Activated CD8-positive, alpha-beta T cell treated with anti-CD3 and anti-CD28 coated beads for 36 hours (primary cell): ENCODE measurements at regions not wholly inside any gene's neighbourhood (a gene's known extent, or its start where the extent isn't known, plus 50 kb on each side); places are given as distances from the start of the nearest gene placed in this dataset.

ENCODE experiments used
- ATAC-seq: fragments of 200-7000 bp; cut with Tn5 transposase; one replicate; pipeline ENCODE4 v1.10.0; 2021; ENCODE audit warnings: mild to moderate bottlenecking, moderate library complexity
- CTCF ChIA-PET: fragments of 350-600 bp; sonication (Branson Sonifier 250); formaldehyde crosslinking; loops from one replicate; lab custom pipeline; 2021; ENCODE audit warnings: antibody characterized with exemption; lab: Charles Lee
- POLR2A ChIA-PET: fragments of 350-600 bp; sonication (Branson Sonifier 250); formaldehyde crosslinking; loops from one replicate; lab custom pipeline; 2021; ENCODE audit warnings: antibody characterized with exemption; lab: Charles Lee
- DNase-seq: peaks from one replicate; pipeline ENCODE4 v3.0.0-alpha.2; 2020
- H3K27ac Mint-ChIP-seq: one replicate; pipeline ENCODE4 v1.8.0; 2021; ENCODE audit warnings: mild to moderate bottlenecking, mixed read lengths
- H3K27me3 Mint-ChIP-seq: one replicate; pipeline ENCODE4 v1.8.0; 2021; ENCODE audit warnings: mixed read lengths
- H3K36me3 Mint-ChIP-seq: one replicate; pipeline ENCODE4 v1.8.0; 2021; ENCODE audit warnings: low read depth, mixed read lengths
- H3K4me1 Mint-ChIP-seq: one replicate; pipeline ENCODE4 v1.8.0; 2021; ENCODE audit warnings: low read depth, mixed read lengths
- H3K4me3 Mint-ChIP-seq: one replicate; pipeline ENCODE4 v1.8.0; 2021; ENCODE audit warnings: mild to moderate bottlenecking, moderate library complexity, mixed read lengths
- H3K9me3 Mint-ChIP-seq: one replicate; pipeline ENCODE4 v1.8.0; 2021; ENCODE audit warnings: mixed read lengths
- intact Hi-C: fragments of 100-400 bp; cut with micrococcal nuclease; formaldehyde crosslinking; loops from one replicate; pipeline ENCODE4 v1.10.0; 2022
- TF ChIP-seq, protein P1 (sequence below): fragments of 200-600 bp; IDR thresholded peaks from one replicate; pipeline ENCODE4 v1.8.0; 2022; ENCODE audit warnings: antibody characterized with exemption, mild to moderate bottlenecking

DNA sequence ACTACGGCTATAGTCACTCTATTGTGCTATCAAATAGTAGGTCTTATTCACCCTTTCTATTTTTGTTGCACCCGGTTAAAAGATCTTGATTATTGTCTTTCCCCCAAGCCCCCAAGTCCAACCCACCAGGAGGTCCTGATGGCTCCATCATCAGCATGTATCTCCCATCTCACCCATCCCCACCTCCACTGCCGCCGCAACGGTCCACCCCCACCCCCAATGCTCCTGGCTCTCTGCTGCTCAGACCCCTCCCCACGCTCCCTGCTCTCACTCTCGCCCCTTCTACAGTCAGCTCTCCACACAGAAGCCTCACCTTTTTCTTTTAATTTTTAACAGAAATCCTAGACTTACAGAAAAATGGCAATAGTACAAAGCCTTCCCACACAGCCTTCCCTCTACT lies 51.5 kb upstream of the SH3PXD2B start:
- no peak overlapping the region for H3K4me3 Mint-ChIP-seq
- H3K36me3 Mint-ChIP-seq, result no peaks in the 10 kb centered on the region
- ChIA-PET CTCF (no interaction called here), POLR2A (no interaction called here)
- no peak overlapping the region for H3K27ac Mint-ChIP-seq
- TF ChIP-seq, protein P1, sequence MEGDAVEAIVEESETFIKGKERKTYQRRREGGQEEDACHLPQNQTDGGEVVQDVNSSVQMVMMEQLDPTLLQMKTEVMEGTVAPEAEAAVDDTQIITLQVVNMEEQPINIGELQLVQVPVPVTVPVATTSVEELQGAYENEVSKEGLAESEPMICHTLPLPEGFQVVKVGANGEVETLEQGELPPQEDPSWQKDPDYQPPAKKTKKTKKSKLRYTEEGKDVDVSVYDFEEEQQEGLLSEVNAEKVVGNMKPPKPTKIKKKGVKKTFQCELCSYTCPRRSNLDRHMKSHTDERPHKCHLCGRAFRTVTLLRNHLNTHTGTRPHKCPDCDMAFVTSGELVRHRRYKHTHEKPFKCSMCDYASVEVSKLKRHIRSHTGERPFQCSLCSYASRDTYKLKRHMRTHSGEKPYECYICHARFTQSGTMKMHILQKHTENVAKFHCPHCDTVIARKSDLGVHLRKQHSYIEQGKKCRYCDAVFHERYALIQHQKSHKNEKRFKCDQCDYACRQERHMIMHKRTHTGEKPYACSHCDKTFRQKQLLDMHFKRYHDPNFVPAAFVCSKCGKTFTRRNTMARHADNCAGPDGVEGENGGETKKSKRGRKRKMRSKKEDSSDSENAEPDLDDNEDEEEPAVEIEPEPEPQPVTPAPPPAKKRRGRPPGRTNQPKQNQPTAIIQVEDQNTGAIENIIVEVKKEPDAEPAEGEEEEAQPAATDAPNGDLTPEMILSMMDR, result no peak
- intact Hi-C loops, result no loop called here
- no peaks in the 10 kb centered on the region for H3K4me1 Mint-ChIP-seq
- no peak for ATAC-seq
- H3K27me3 Mint-ChIP-seq, result peaks cover 12% of the 10 kb centered on the region
- H3K9me3 Mint-ChIP-seq, result no peaks in the 10 kb centered on the region
- no peak for DNase-seq

DNA sequence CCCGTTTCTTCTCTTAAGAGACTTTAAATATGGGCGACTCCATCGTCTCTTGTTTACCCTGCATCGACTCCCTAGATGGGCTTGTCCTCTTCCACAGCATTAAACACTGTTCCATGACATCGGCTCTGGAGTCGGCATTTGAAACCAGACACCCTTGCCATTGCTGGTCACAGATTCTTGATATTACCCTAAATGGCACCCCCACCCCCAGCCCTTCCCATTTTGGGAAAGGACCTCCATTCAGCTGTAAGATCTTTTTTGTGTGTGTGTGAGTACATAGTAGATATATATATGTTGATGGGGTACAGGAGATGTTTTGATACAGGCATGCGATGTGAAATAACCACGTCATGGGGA lies 51.1 kb upstream of the SH3PXD2B start:
- no peaks in the 10 kb centered on the region for H3K9me3 Mint-ChIP-seq
- POLR2A ChIA-PET, result no interaction called here
- ATAC-seq (no peak), DNase-seq (no peak)
- CTCF ChIA-PET, result no interaction called here
- intact Hi-C loops, result no loop called here
- no peak overlapping the region for H3K27ac Mint-ChIP-seq
- peaks cover 12% of the 10 kb centered on the region for H3K27me3 Mint-ChIP-seq
- H3K36me3 Mint-ChIP-seq, result no peaks in the 10 kb centered on the region
- no peaks in the 10 kb centered on the region for H3K4me1 Mint-ChIP-seq
- TF ChIP-seq, protein P1, result no peak
- no peak overlapping the region for H3K4me3 Mint-ChIP-seq

DNA sequence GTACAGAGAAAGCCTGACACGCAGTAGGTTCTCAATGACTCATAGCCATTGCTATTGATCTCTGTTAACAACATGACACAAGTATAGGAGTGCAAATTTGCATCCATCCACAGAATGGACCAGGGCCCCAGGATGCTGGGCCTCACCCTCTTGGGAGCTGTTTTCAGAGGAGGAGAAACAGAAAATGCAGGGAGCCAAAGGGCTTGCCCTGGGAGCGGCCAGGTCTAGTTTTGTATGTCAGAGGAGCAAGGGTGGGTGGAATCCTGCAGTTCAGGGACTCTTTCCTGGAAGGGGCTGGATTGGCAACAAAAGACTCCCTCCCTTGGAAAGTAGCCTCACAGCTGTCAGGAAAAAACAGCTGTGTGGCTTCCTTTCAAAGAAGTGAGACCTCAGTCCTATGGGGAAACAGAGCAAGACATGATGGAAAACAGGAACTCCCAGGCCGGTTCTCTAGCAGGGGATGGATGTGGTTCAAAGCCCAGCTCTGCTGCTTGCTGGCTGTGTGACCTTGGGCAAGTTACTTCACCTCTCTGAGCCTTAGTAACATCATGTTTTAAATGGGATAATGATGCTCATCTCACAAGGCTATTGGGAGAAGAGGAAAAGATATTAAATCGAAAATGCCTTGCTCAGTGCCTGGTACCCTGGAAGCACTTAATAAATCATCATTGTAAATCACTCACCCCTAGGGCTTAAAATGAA lies 50.5 kb upstream of the SH3PXD2B start:
- H3K4me1 Mint-ChIP-seq, result no peaks in the 10 kb centered on the region
- no peaks in the 10 kb centered on the region for H3K9me3 Mint-ChIP-seq
- H3K27me3 Mint-ChIP-seq, result peaks cover 12% of the 10 kb centered on the region
- CTCF ChIA-PET, result no interaction called here
- H3K36me3 Mint-ChIP-seq, result no peaks in the 10 kb centered on the region
- TF ChIP-seq, protein P1, result no peak
- POLR2A ChIA-PET, result no interaction called here
- H3K27ac Mint-ChIP-seq, result no peak overlapping the region
- no peak overlapping the region for H3K4me3 Mint-ChIP-seq
- ATAC-seq, result no peak
- intact Hi-C loops, result no loop called here
- no peak for DNase-seq

DNA sequence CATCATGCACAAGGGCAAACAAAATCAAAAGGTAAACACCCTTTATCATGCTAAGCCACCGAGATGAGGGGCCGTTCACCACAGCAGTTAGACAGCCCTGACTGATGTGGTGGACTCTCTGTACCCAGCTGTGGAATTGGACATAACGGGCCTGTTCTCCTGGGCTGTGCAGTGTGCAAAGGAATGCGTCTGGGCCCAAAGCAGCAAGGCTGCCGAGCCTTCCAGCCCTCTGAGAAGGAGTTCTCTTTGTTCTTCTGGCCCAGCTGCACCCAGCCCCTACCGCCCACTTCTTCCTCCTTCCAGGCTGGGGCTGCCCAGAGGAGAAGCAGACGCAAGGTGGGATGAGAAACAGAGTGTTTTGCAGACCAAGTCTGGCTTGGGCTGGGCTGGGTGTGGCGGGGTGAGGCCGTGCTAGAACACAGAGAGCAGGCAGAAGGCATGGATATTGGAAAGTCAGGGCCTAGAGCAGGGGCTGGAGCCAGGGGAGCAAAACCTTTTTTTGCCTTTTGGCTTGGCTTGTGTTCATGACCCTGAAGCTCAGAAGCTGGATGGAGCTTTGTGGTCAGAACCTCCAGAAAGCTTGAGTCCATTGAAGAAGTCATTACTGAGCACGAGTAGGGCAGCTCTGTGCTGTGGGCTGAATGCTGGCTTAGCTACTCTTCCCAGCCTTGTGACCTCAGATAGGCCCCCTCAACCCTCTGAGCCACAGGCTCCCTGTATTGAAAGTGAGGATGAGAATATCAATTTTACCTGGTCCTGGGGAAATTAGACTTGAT lies 49.8 kb upstream of the SH3PXD2B start:
- no peak overlapping the region for H3K4me3 Mint-ChIP-seq
- peaks cover 11% of the 10 kb centered on the region for H3K27me3 Mint-ChIP-seq
- CTCF ChIA-PET, result no interaction called here
- POLR2A ChIA-PET, result no interaction called here
- no peaks in the 10 kb centered on the region for H3K4me1 Mint-ChIP-seq
- no peaks in the 10 kb centered on the region for H3K9me3 Mint-ChIP-seq
- intact Hi-C loops, result no loop called here
- no peaks in the 10 kb centered on the region for H3K36me3 Mint-ChIP-seq
- DNase-seq (no peak), ATAC-seq (no peak)
- TF ChIP-seq, protein P1, result no peak
- no peak overlapping the region for H3K27ac Mint-ChIP-seq
